OCI-LY1 (cell line): ENCODE measurements at regions not wholly inside any gene's neighbourhood (a gene's known extent, or its start where the extent isn't known, plus 50 kb on each side); places are given as distances from the start of the nearest gene placed in this dataset.

Source experiments
- H2AFZ ChIP-seq: fragments of 200-600 bp; sonication (generic), shearing (Covaris generic); 2 replicates; pipeline ENCODE4 v1.6.0; 2014; ENCODE audit warnings: antibody characterized with exemption, mild to moderate bottlenecking, low read length
- H3F3A ChIP-seq: fragments of 200-600 bp; sonication (generic), shearing (Covaris generic); 2 replicates; pipeline ENCODE4 v1.6.0; 2014; ENCODE audit warnings: mild to moderate bottlenecking, antibody characterized with exemption, low read length, moderate library complexity; ENCODE audit not compliant: insufficient read depth
- H3K27ac ChIP-seq: fragments of 200-600 bp; sonication (generic); 2 replicates; pipeline ENCODE4 v1.5.1; 2014; ENCODE audit warnings: low read length, mixed run types, mild to moderate bottlenecking, low read depth; ENCODE audit not compliant: poor library complexity, severe bottlenecking
- H3K27me3 ChIP-seq: fragments of 200-600 bp; sonication (generic); 2 replicates; pipeline ENCODE4 v1.6.0; 2014; ENCODE audit warnings: antibody characterized with exemption, mild to moderate bottlenecking, low read length, moderate library complexity; ENCODE audit not compliant: insufficient read depth
- H3K36me3 ChIP-seq: fragments of 200-600 bp; sonication (generic); 2 replicates; pipeline ENCODE4 v1.6.1; 2014; ENCODE audit warnings: mild to moderate bottlenecking, antibody characterized with exemption, low read length, moderate library complexity, mixed read lengths; ENCODE audit not compliant: insufficient read depth
- H3K4me1 ChIP-seq: fragments of 200-600 bp; sonication (generic); 2 replicates; pipeline ENCODE4 v1.5.1; 2014; ENCODE audit warnings: mild to moderate bottlenecking, low read length, moderate library complexity; ENCODE audit not compliant: insufficient read depth, severe bottlenecking
- H3K4me2 ChIP-seq: fragments of 200-600 bp; sonication (generic), shearing (Covaris generic); 2 replicates; pipeline ENCODE4 v1.6.1; 2014; ENCODE audit warnings: low read length
- H3K4me3 ChIP-seq: fragments of 200-600 bp; sonication (generic); 2 replicates; pipeline ENCODE4 v1.5.1; 2014; ENCODE audit warnings: low read length, low read depth, mild to moderate bottlenecking, mixed read lengths; ENCODE audit not compliant: poor library complexity, severe bottlenecking
- H3K79me2 ChIP-seq: fragments of 200-600 bp; shearing (Covaris generic); 2 replicates; pipeline ENCODE4 v1.6.1; 2016; ENCODE audit warnings: mixed run types, low read length, mixed read lengths; ENCODE audit not compliant: insufficient read depth
- H3K9ac ChIP-seq: fragments of 200-600 bp; sonication (generic), shearing (Covaris generic); 2 replicates; pipeline ENCODE4 v1.6.1; 2014; ENCODE audit warnings: mild to moderate bottlenecking, low read length, mixed read lengths
- H3K9me2 ChIP-seq: fragments of 200-600 bp; sonication (generic), shearing (Covaris generic); 2 replicates; pipeline ENCODE4 v1.6.1; 2014; ENCODE audit warnings: low read depth, mild to moderate bottlenecking, low read length, mixed read lengths
- H3K9me3 ChIP-seq: fragments of 200-600 bp; shearing (Covaris generic); 2 replicates; pipeline ENCODE4 v1.6.1; 2014; ENCODE audit warnings: low read length, mixed read lengths
- H4K20me1 ChIP-seq: fragments of 200-600 bp; sonication (generic), shearing (Covaris generic); 2 replicates; pipeline ENCODE4 v1.6.0; 2016; ENCODE audit warnings: mild to moderate bottlenecking, low read length; ENCODE audit not compliant: insufficient read depth
- EZH2 ChIP-seq: fragments of 200-600 bp; sonication (generic), shearing (Covaris generic); IDR thresholded peaks from 2 replicates; pipeline ENCODE4 v1.8.0; 2017; ENCODE audit warnings: borderline replicate concordance, mixed run types, mild to moderate bottlenecking, antibody characterized with exemption, low read length, moderate library complexity, mixed read lengths
- TF ChIP-seq, protein P1 (sequence below): fragments of 200-600 bp; sonication (generic), shearing (Covaris generic); IDR thresholded peaks from 2 replicates; pipeline ENCODE4 v1.5.1; 2017; ENCODE audit warnings: mild to moderate bottlenecking, antibody characterized with exemption, low read length, moderate library complexity, mixed read lengths

DNA sequence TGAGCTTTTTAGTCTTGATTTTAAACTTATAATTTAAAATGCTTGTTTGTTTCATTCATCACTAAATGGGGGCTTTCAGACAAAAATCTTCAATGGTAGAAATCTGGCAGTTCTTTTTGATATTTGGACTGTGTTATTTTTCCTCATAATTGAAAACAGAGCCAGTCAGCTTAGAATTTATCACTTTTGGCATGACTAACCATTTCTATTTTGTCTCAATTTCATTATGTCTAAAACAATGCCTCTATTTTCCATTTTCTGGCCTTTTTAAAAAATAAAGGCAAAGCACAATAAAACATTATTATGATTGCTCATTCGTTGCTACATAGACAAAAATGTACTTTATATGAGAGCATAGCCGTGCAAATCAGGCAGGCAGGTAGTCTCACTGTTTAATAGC lies 434.5 kb downstream of the XIRP2 start:
- H3K4me3 ChIP-seq = no peak overlapping the region
- TF ChIP-seq, protein P1, sequence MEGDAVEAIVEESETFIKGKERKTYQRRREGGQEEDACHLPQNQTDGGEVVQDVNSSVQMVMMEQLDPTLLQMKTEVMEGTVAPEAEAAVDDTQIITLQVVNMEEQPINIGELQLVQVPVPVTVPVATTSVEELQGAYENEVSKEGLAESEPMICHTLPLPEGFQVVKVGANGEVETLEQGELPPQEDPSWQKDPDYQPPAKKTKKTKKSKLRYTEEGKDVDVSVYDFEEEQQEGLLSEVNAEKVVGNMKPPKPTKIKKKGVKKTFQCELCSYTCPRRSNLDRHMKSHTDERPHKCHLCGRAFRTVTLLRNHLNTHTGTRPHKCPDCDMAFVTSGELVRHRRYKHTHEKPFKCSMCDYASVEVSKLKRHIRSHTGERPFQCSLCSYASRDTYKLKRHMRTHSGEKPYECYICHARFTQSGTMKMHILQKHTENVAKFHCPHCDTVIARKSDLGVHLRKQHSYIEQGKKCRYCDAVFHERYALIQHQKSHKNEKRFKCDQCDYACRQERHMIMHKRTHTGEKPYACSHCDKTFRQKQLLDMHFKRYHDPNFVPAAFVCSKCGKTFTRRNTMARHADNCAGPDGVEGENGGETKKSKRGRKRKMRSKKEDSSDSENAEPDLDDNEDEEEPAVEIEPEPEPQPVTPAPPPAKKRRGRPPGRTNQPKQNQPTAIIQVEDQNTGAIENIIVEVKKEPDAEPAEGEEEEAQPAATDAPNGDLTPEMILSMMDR = no peak
- no peak for TF ChIP-seq EZH2
- no peaks in the 10 kb centered on the region for H3K9me2 ChIP-seq
- no peak overlapping the region for H2AFZ ChIP-seq
- no peaks in the 10 kb centered on the region for H4K20me1 ChIP-seq
- H3K36me3 ChIP-seq = no peaks in the 10 kb centered on the region
- H3K27me3 ChIP-seq = no peaks in the 10 kb centered on the region
- H3K27ac ChIP-seq = no peak overlapping the region
- H3K79me2 ChIP-seq = no peaks in the 10 kb centered on the region; the same call in 1 of the 2 replicates
- no peak overlapping the region for H3K4me2 ChIP-seq
- H3K4me1 ChIP-seq = no peaks in the 10 kb centered on the region
- H3F3A ChIP-seq = no peaks in the 10 kb centered on the region
- no peak overlapping the region for H3K9ac ChIP-seq
- no peaks in the 10 kb centered on the region for H3K9me3 ChIP-seq

DNA sequence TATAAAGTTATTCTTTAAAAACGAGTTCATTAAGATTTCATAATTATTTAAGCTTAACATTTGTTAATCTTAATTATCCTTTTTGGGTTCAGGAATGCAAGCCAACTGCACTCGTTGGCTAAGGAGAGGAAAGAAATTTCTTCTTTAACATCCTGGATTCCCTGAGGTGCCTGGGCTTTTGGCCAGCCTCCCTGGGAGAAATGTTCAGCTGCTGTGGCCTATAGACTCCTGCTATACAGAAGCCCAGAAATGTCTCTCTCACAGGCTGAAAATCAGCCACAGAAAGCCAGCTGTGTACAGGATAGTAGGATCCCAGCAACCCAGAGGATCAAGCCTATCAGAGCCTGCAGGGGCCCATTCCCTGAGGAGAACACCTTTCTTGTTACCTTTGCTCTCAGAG lies 430.3 kb downstream of the XIRP2 start:
- Histone ChIP-seq H3K36me3 (no peaks in the 10 kb centered on the region), H3K9me3 (no peaks in the 10 kb centered on the region), H3K27ac (no peak overlapping the region), H3K9me2 (no peaks in the 10 kb centered on the region), H3K4me2 (no peak overlapping the region), H3K9ac (no peak overlapping the region), H3K27me3 (no peaks in the 10 kb centered on the region), H3K4me1 (no peaks in the 10 kb centered on the region), H3K79me2 (no peaks in the 10 kb centered on the region; the same call in 1 of the 2 replicates), H3K4me3 (no peak overlapping the region), H3F3A (no peaks in the 10 kb centered on the region), H4K20me1 (no peaks in the 10 kb centered on the region), H2AFZ (no peak overlapping the region)
- TF ChIP-seq, protein P1 = no peak
- no peak for TF ChIP-seq EZH2

DNA sequence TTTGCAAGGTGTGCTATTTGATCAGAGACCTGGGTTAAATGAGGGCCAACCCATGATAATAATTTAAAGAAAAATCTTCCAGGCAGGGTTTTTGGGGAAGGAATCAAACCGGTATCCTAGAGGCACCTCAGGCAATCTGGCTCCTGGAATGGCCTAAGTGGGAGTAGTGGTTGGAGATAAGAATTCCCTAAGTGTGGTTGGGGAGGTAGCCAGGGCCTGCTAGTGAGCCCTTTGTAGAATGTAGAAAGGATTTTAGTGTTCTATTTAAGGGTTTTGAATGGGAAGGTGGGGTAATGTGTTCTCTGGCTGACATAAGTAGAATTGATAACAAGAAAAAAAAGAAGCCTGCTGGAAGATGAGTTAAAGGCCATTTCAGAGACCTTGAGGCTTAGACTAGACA lies 422.2 kb downstream of the XIRP2 start:
- Histone ChIP-seq H3F3A (no peaks in the 10 kb centered on the region), H3K27me3 (no peaks in the 10 kb centered on the region), H3K4me2 (no peak overlapping the region), H3K79me2 (no peaks in the 10 kb centered on the region), H2AFZ (no peak overlapping the region), H3K36me3 (no peaks in the 10 kb centered on the region), H4K20me1 (no peaks in the 10 kb centered on the region), H3K4me1 (no peaks in the 10 kb centered on the region), H3K9me3 (no peaks in the 10 kb centered on the region), H3K9me2 (no peaks in the 10 kb centered on the region), H3K9ac (no peak overlapping the region), H3K4me3 (no peak overlapping the region), H3K27ac (no peak overlapping the region)
- TF ChIP-seq EZH2 = no peak
- TF ChIP-seq, protein P1 = no peak
